ES-I3 (cell line): ENCODE measurements at regions not wholly inside any gene's neighbourhood (a gene's known extent, or its start where the extent isn't known, plus 50 kb on each side); places are given as distances from the start of the nearest gene placed in this dataset.

Source experiments
- H3K36me3 ChIP-seq: 2 replicates; pipeline ENCODE4 v1.6.1; 2013; ENCODE audit warnings: mild to moderate bottlenecking, low read length, control low read depth, moderate library complexity; ENCODE audit not compliant: insufficient read depth
- H3K4me1 ChIP-seq: 2 replicates; pipeline ENCODE4 v1.6.1; 2013; ENCODE audit warnings: mild to moderate bottlenecking, control low read depth, low read length; ENCODE audit not compliant: insufficient read depth
- H3K9ac ChIP-seq: 2 replicates; pipeline ENCODE4 v1.6.1; 2013; ENCODE audit warnings: low read depth, mild to moderate bottlenecking, low read length, moderate library complexity
- H3K9me3 ChIP-seq: 2 replicates; pipeline ENCODE4 v1.6.1; 2013; ENCODE audit warnings: mild to moderate bottlenecking, low read length, moderate library complexity; ENCODE audit not compliant: control insufficient read depth, insufficient read depth

DNA sequence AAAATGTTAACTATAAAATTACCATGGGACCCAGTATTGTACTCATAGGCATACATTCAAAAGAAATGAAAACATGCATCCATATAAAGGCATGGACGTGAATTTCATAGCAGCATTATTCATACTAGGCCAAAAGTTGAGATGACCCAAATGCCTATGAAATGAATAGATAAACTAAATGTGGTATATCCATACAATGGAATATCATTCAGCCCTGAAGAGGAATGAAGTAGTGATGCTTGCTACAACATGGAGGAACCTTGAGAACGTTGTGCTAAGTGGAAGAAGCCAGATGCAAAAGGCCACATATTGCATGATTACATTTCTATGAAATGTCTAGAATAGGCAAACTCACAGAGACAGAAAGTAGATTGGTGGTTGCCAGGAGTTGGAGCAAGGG, 127.1 kb upstream of the IPO9 start:
- Histone ChIP-seq H3K9me3 (no peaks in the 10 kb centered on the region), H3K36me3 (no peaks in the 10 kb centered on the region), H3K9ac (no peak overlapping the region), H3K4me1 (peaks cover 14% of the 10 kb centered on the region)

DNA sequence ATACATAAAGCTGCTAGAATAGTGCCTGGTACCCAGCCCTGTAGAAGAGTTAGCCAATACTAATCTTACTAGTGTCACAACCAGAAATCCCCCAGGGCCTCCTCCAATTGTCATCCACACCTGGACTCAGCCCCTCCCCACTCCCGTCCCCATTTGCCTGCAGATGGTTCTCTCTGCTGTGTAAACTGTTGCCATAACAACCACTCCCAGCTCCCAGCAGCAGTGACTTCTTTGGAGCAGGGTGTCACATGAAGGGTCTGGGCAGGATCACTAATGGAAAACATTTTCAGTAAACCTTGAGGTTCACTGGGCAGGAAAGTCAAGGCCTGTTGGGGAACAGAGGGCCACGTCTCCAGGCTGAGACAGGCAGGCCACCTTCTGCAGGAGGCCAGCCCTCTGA, 126.0 kb upstream of the IPO9 start:
- no peak overlapping the region for H3K9ac ChIP-seq
- H3K9me3 ChIP-seq = no peaks in the 10 kb centered on the region
- H3K36me3 ChIP-seq = no peaks in the 10 kb centered on the region
- peaks cover 14% of the 10 kb centered on the region for H3K4me1 ChIP-seq

GRCh38 chr1:201703621-201704438, 125.1 kb upstream of the IPO9 start:
- H3K4me1 ChIP-seq = peaks cover 14% of the 10 kb centered on the region
- no peaks in the 10 kb centered on the region for H3K9me3 ChIP-seq
- no peaks in the 10 kb centered on the region for H3K36me3 ChIP-seq
- no peak overlapping the region for H3K9ac ChIP-seq

- no peaks in the 10 kb centered on the region for H3K36me3 ChIP-seq
- no peaks in the 10 kb centered on the region for H3K9me3 ChIP-seq
- peaks cover 17% of the 10 kb centered on the region for H3K4me1 ChIP-seq
- no peak overlapping the region for H3K9ac ChIP-seq
These were observed 124.5 kb upstream of the IPO9 start for GRCh38 chr1:201704439-201704792.

- H3K36me3 ChIP-seq = no peaks in the 10 kb centered on the region
- H3K9me3 ChIP-seq = no peaks in the 10 kb centered on the region
- H3K9ac ChIP-seq = no peak overlapping the region
- H3K4me1 ChIP-seq = peaks cover 22% of the 10 kb centered on the region
These were observed 123.6 kb upstream of the IPO9 start for GRCh38 chr1:201705389-201705788.

- H3K4me1 ChIP-seq = peaks cover 22% of the 10 kb centered on the region
- H3K9me3 ChIP-seq = no peaks in the 10 kb centered on the region
- H3K36me3 ChIP-seq = no peaks in the 10 kb centered on the region
- H3K9ac ChIP-seq = no peak overlapping the region
These were observed 122.8 kb upstream of the IPO9 start for GRCh38 chr1:201706109-201706508.

GRCh38 chr1:201707027-201707426, 121.9 kb upstream of the IPO9 start:
- H3K9ac ChIP-seq = no peak overlapping the region
- no peaks in the 10 kb centered on the region for H3K9me3 ChIP-seq
- no peaks in the 10 kb centered on the region for H3K36me3 ChIP-seq
- peaks cover 22% of the 10 kb centered on the region for H3K4me1 ChIP-seq

DNA sequence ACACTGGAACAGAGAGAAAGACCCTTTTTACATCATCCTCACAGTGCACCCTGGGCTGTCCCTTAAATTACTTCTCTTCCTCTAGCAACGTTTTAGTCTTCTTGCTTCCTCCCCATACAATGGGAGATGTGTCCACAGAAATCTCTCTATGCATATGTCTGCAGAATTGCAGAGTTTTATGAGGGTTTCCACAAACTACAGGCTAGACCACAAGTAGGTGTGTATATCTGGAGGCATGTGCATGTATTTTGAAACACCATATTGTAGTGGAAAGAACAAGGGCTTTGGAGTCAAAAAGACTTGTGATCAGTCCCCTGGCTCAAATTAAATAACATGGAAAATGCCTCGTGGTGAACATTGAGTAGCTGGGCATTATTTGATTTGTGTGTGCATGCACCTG, 121.3 kb upstream of the IPO9 start:
- no peak overlapping the region for H3K9ac ChIP-seq
- H3K36me3 ChIP-seq = no peaks in the 10 kb centered on the region
- no peaks in the 10 kb centered on the region for H3K9me3 ChIP-seq
- H3K4me1 ChIP-seq = peaks cover 22% of the 10 kb centered on the region

- Histone ChIP-seq H3K9me3 (no peaks in the 10 kb centered on the region), H3K36me3 (no peaks in the 10 kb centered on the region), H3K9ac (no peak overlapping the region), H3K4me1 (peaks cover 22% of the 10 kb centered on the region)
These were observed 120.9 kb upstream of the IPO9 start for GRCh38 chr1:201708085-201708512.

- no peaks in the 10 kb centered on the region for H3K9me3 ChIP-seq
- no peak overlapping the region for H3K9ac ChIP-seq
- H3K4me1 ChIP-seq = peaks cover 23% of the 10 kb centered on the region
- no peaks in the 10 kb centered on the region for H3K36me3 ChIP-seq
These were observed 120.3 kb upstream of the IPO9 start for GRCh38 chr1:201708691-201709090.

DNA sequence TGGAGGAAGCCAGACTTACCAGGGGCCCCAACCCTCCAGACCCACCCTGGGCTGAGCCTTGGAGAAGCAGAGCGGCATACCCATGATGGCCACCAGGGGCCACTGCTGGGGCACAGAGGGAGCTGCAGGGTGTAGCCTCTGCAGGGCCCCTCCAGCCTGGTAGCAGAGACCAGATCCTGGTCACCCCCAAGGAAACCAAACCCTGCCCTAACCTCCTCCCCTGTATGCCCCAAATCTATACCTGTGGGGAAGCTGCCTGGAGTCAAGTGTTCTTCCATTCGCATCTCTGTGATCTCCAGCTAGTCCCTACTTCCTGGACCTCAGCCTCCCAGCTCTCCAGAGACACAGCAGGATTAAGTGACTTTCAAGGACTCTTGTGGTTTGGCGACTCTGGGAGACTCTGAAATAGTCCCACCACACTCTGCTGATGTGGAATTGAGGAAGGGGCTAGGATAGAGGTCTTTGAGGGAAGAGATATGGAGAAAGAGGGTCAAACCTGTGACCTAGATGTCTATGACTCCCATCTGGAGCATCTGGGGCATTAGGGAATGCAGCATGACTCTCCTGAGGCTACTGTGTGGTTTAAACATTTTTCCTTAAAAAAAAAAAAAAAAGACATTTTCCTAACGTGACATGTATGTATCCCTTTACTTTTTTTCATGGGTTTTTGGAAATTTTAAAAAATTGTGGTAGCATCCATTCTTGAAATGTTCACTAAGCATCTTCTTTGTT, 119.2 kb upstream of the IPO9 start:
- H3K4me1 ChIP-seq = peaks cover 27% of the 10 kb centered on the region
- H3K36me3 ChIP-seq = no peaks in the 10 kb centered on the region
- H3K9ac ChIP-seq = no peak overlapping the region
- H3K9me3 ChIP-seq = no peaks in the 10 kb centered on the region

DNA sequence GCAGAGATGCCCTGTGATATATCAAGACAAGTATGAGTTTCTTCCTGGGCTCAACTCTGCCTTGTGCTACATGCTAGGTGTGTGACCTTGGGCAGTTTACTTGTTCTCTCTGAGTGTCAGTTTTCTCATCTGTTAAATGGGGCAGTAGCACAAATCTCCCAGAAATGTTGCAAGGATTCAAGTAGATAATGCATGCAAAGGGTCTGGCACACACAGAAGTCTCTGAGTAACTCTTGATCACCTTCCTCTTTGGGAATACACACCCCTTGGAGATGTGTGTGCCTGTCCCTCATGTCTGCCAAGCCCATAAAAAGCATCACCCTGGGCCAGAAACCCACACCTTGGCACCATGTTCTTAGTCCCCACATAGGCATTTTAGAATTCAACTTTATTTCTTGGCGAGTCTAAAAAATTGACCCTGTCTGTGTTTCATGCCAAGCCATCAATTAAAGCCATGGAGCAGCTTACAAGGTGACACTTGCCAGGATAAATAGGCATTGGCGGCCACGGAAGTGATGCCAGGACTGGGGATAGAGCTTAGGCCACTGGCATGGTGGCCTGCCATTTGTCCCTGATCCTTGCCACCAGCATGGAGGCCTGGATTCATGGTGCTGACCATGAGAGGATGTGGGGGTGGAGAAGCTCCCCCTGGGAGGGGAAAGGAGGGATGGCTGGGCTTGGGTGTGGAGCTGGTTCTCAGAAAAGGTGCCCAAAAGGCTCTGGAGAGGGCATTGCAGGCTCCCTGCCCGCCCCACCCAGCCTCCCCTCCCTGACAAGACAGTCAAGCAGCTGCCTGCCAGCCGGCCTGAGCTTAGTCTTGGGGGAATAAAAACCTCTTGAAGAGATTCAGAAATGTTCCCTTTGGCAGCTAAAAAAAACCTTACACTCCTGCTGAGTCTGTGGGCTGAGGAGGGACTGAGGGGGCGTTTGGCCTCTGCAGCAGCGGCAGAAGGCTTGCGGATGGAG, 118.0 kb upstream of the IPO9 start:
- Histone ChIP-seq H3K36me3 (no peaks in the 10 kb centered on the region), H3K9ac (no peak overlapping the region), H3K4me1 (peaks cover 34% of the 10 kb centered on the region), H3K9me3 (no peaks in the 10 kb centered on the region)

DNA sequence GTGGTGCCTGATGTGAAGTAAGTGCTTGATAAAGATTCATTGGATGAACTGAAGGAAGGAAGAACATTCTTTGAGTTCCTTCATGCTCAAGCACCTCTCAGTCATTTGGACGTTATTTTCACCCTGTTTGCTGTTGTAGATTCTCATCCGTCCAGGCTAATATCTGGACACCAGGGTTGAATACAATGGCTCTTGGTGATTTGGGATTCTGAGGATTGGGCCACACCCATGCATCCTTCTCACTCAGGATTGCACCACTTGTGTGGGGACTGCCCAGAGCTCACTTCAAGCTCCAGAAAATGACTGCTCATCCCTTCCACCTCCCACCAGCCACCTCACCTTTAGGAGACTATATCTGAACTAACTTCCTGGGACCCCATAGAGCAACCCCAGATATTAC, 117.1 kb upstream of the IPO9 start:
- Histone ChIP-seq H3K9me3 (no peaks in the 10 kb centered on the region), H3K9ac (no peak overlapping the region), H3K36me3 (no peaks in the 10 kb centered on the region), H3K4me1 (peaks cover 34% of the 10 kb centered on the region)

DNA sequence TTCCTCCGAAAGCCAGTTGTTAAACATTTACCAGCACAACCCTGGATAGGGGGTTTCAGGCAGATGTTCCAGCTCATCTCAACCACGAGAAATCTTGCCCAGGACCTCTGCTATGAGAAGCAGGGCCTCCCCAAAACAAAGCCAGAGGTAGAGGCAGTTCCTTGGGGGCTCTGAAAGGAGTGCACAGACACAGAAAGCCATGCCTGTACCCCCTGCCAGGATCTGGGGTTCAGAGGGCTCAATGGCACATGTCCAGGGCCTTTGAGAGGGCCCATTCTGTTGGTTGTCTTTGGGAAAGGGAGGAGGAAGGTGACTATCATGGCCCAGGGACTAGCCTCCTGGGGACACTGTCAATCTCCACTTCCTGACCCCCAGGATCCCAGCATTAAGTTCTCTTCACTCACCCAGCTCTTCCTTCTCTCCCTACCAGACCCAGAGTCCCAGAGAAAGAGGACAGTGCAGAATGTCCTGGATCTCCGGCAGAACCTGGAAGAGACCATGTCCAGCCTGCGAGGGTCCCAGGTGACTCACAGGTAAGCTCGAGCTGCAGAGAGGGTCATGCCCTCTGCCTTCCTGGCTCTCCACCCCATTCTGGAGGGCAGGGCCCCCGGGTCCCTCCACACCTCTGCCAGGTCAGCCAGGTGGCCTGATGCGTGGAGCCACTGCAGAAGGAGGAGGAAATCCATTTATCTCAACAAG, 116.4 kb upstream of the IPO9 start:
- Histone ChIP-seq H3K4me1 (peaks cover 34% of the 10 kb centered on the region), H3K36me3 (no peaks in the 10 kb centered on the region; the same call in 1 of the 2 replicates), H3K9me3 (no peaks in the 10 kb centered on the region), H3K9ac (no peak overlapping the region)
